GM21360 (cell line): ENCODE measurements at regions not wholly inside any gene's neighbourhood (a gene's known extent, or its start where the extent isn't known, plus 50 kb on each side); places are given as distances from the start of the nearest gene placed in this dataset.
"Not testable (repeated sequence)": the region's sequence is repeated elsewhere in the genome, so short reads cannot be mapped to it uniquely, and the experiment has no call there.

Source experiments
- ATAC-seq: cut with Tn5 transposase; IDR thresholded peaks from one replicate; pipeline ENCODE4 v1.9.1; 2021; ENCODE audit warnings: mild to moderate bottlenecking, moderate library complexity; ENCODE audit not compliant: unreplicated experiment

GRCh38 chr2:35463805-35464596, 891.6 kb upstream of the CRIM1 start:
- peak; percentile 69 for ATAC-seq

GRCh38 chr2:35462226-35462998, 893.2 kb upstream of the CRIM1 start:
- no peak for ATAC-seq

- no peak for ATAC-seq
These were observed 894.2 kb upstream of the CRIM1 start for GRCh38 chr2:35461406-35461805.

- no peak for ATAC-seq
These were observed 900.5 kb upstream of the CRIM1 start for GRCh38 chr2:35454966-35455638.

GRCh38 chr2:35447821-35448220, 907.8 kb upstream of the CRIM1 start:
- no peak for ATAC-seq

- no peak for ATAC-seq
These were observed 908.4 kb upstream of the CRIM1 start for GRCh38 chr2:35447215-35447614.

- no peak for ATAC-seq
These were observed 912.5 kb upstream of the CRIM1 start for GRCh38 chr2:35443087-35443486.

- ATAC-seq = not testable (repeated sequence)
These were observed 914.0 kb upstream of the CRIM1 start for GRCh38 chr2:35441575-35441974.

GRCh38 chr2:35440308-35440707, 915.3 kb upstream of the CRIM1 start:
- not testable (repeated sequence) for ATAC-seq

- not testable (repeated sequence) for ATAC-seq
These were observed 918.7 kb upstream of the CRIM1 start for GRCh38 chr2:35436893-35437292.

GRCh38 chr2:35428548-35428947, 927.0 kb upstream of the CRIM1 start:
- peak; percentile 77 for ATAC-seq

GRCh38 chr2:35421485-35421884, 934.1 kb upstream of the CRIM1 start:
- no peak for ATAC-seq

- no peak for ATAC-seq
These were observed 938.3 kb upstream of the CRIM1 start for GRCh38 chr2:35417293-35417692.

- ATAC-seq = no peak
These were observed 939.0 kb upstream of the CRIM1 start for GRCh38 chr2:35416391-35417140.

GRCh38 chr2:35415942-35416341, 939.6 kb upstream of the CRIM1 start:
- ATAC-seq = no peak

GRCh38 chr2:35415282-35415681, 940.3 kb upstream of the CRIM1 start:
- ATAC-seq = no peak

GRCh38 chr2:35410431-35411061, 945.0 kb upstream of the CRIM1 start:
- peak; percentile 85 for ATAC-seq

- no peak for ATAC-seq
These were observed 945.8 kb upstream of the CRIM1 start for GRCh38 chr2:35409762-35410161.

GRCh38 chr2:35408320-35408719, 947.3 kb upstream of the CRIM1 start:
- ATAC-seq = no peak

- ATAC-seq = no peak
These were observed 963.7 kb upstream of the CRIM1 start for GRCh38 chr2:35391736-35392442.
